NCI-H1436 (cell line): ENCODE measurements at regions not wholly inside any gene's neighbourhood (a gene's known extent, or its start where the extent isn't known, plus 50 kb on each side); places are given as distances from the start of the nearest gene placed in this dataset.
"Not testable (repeated sequence)": the region's sequence is repeated elsewhere in the genome, so short reads cannot be mapped to it uniquely, and the experiment has no call there.

ENCODE experiments used
- DNase-seq: peaks from one replicate; lab custom pipeline; 2025; lab: John Stamatoyannopoulos, UW

DNA sequence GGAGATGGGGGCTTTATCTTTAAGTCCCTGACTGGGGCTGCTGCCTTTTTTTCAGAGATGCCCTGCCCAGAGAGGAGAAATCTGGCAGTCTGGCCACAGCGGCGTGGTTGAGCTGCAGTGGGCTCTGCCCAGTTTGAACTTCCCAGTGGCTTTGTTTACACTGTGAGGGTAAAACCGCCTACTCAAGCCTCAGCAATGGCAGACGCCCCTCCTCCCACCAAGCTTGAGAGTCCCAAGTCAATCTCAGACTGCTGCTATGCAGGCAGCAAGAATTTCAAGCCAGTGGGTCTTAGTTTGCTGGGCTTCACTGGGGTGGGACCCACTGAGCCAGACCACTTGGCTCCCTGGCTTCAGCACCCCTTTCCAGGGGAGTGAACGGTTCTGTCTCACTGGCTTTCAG lies 76.4 kb upstream of the DNAJC1 start:
- DNase-seq: not testable (repeated sequence)

DNA sequence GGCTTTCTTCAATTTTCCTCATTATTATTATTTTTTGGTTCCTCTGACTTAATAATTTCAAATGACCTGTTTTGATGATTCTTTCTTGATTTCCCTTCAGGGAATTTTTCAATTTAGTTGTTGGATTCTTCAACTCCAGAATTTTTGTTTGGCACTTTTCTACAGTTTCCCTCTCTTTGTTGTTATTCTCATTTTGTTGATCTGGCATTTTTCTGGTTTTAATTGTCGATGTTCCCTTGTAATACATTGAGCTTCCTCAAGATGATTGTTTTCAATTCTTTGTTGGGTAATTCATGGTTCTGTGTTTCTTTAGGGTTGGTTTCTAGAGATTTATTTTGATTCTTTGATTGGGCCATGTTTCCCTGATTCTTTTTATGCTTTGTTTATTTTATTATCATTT lies 67.8 kb upstream of the DNAJC1 start:
- no peak for DNase-seq

DNA sequence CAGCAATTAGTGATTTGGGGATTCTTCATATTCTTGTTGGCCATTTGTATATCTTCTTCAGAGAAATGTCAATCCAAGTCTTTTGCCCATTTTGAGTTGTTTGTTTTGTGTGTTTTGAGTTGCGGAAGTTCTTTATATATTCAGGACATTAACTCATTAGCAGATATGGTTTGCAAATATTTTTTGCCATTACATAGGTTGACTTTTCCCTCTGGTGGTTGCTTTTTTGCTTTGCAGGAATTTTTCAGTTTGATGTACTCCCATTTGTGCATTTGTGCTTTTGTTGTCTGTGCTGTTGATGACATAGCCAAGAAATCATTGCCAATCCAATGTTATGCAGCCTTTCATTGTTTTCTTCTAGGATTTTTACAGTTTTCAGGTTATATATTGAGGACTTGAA lies 63.6 kb upstream of the DNAJC1 start:
- DNase-seq: no peak

DNA sequence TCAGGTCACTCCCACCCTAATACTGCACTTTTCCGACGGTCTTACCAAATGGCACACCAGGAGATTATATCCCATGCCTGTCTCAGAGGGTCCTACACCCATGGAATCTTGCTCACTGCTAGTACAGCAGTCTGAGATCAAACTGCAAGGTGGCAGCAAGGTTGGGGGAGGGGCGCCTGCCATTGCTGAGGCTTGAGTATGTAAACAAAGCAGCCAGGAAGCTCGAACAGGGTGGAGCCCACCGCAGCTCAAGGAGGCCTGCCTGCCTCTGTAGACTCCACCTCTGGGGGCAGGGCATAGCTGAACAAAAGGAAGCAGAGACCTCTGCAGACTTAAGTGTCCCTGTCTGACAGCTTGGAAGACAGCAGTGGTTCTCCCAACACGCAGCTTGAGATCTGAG lies 57.5 kb upstream of the DNAJC1 start:
- not testable (repeated sequence) for DNase-seq

DNA sequence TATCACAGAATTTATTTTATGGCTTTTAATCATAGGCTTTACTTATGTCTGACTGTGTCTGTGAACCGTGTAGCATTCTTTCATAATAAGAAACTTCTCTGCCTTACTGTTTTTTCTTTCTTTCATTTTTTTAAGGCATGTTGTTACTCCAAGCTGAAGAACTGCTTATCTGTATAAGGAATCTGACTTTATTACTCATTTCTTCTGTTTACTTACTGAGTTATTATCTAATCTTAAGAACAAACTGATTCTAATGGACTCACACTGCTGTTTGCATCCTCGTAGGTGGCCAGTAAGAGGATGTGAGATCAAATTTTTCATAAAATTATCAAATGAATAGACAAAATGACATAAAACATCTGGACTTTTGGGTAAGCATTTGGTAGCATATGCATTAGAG lies 54.7 kb upstream of the DNAJC1 start:
- DNase-seq: no peak

DNA sequence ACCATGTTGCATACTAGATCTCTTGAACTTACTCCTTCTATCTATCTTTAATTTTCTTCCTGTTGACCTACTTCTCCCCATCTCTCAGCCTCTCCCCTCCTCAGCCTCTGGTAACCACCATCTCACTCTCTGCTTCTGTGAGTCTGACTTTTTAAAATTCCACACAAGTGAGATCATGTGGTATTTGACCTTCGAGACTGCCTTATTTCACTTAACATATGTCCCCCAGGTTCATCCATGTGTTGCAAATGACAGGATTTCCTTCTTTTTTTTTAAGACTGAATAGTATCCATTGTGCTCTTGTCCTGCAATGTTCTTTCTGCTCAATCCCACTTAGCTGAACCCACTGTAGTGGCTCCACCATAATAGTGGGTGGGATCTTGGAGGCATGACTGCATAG lies 51.4 kb upstream of the DNAJC1 start:
- DNase-seq: no peak
